GM13976 (cell line): ENCODE measurements at regions not wholly inside any gene's neighbourhood (a gene's known extent, or its start where the extent isn't known, plus 50 kb on each side); places are given as distances from the start of the nearest gene placed in this dataset.

Experiments used
- DNase-seq: peaks from one replicate; pipeline ENCODE4 v3.0.0; 2012; ENCODE audit warnings: low spot score
- CTCF ChIP-seq: IDR thresholded peaks from 2 replicates; pipeline ENCODE4 v1.5.1; 2012; ENCODE audit warnings: borderline replicate concordance, mild to moderate bottlenecking; ENCODE audit not compliant: insufficient read depth; ENCODE audit errors: extremely low read depth, missing control alignments, control extremely low read depth
- in situ Hi-C: fragments of 300-500 bp; cut with MboI; formaldehyde crosslinking; loops from one replicate; pipeline ENCODE4 v1.12.0; 2022; ENCODE audit warnings: low sequenced_read_pairs, mixed read lengths, inconsistent platforms; ENCODE audit not compliant: unreplicated experiment

- DNase-seq: no peak
- in situ Hi-C loops: no loop called here
- TF ChIP-seq CTCF: no peak
These were observed 82.3 kb upstream of the CIBAR2 start for GRCh38 chr16:85194307-85195270.

- in situ Hi-C loops: no loop called here
- no peak for TF ChIP-seq CTCF
- DNase-seq: no peak
These were observed 83.0 kb upstream of the CIBAR2 start for GRCh38 chr16:85195271-85195647.

- in situ Hi-C loops: no loop called here
- no peak for TF ChIP-seq CTCF
- DNase-seq: no peak
These were observed 83.9 kb upstream of the CIBAR2 start for GRCh38 chr16:85195900-85196772.

- DNase-seq: no peak
- in situ Hi-C loops: no loop called here
- no peak for TF ChIP-seq CTCF
These were observed 84.7 kb upstream of the CIBAR2 start for GRCh38 chr16:85196976-85197375.

- no peak for DNase-seq
- no peak for TF ChIP-seq CTCF
- in situ Hi-C loops: no loop called here
These were observed 85.6 kb upstream of the CIBAR2 start for GRCh38 chr16:85197611-85198566.

GRCh38 chr16:85199069-85199725 lies 86.9 kb upstream of the CIBAR2 start:
- no peak for DNase-seq
- no peak for TF ChIP-seq CTCF
- in situ Hi-C loops: no loop called here
